Coronary artery (tissue), 2 donors: ENCODE measurements at regions not wholly inside any gene's neighbourhood (a gene's known extent, or its start where the extent isn't known, plus 50 kb on each side); places are given as distances from the start of the nearest gene placed in this dataset.

ENCODE experiments used
- DNase-seq: peaks from one replicate; pipeline ENCODE4 v3.0.0-alpha.2; 2017; ENCODE audit warnings: low spot score
- H3K27ac ChIP-seq, 2 donors: fragments of 200-600 bp; sonication (generic); one replicate each; pipeline ENCODE4 v1.5.1; 2016 to 2019
- H3K4me3 ChIP-seq: fragments of 200-600 bp; sonication (generic); 2 replicates; pipeline ENCODE4 v1.5.1; 2016; ENCODE audit warnings: mild to moderate bottlenecking, moderate library complexity
- CTCF ChIP-seq: fragments of 200-600 bp; sonication (generic); IDR thresholded peaks from one replicate; pipeline ENCODE4 v1.5.1; 2019; ENCODE audit warnings: antibody characterized with exemption

GRCh38 chr12:58154359-58154758 is 213.0 kb downstream of the ATP23 start:
- Histone ChIP-seq H3K4me3 (no peak overlapping the region), H3K27ac (no peak overlapping the region)
- TF ChIP-seq CTCF: no peak
- DNase-seq: no peak

GRCh38 chr12:58156697-58157096 is 215.3 kb downstream of the ATP23 start:
- Histone ChIP-seq H3K4me3 (no peak overlapping the region), H3K27ac (no peak overlapping the region)
- TF ChIP-seq CTCF: no peak
- DNase-seq: no peak

- Histone ChIP-seq H3K27ac (no peak overlapping the region), H3K4me3 (no peak overlapping the region)
- no peak for DNase-seq
- TF ChIP-seq CTCF: no peak
Measured at GRCh38 chr12:58159941-58160340, 218.6 kb downstream of the ATP23 start.

GRCh38 chr12:58161773-58162172 is 220.4 kb downstream of the ATP23 start:
- no peak for DNase-seq
- no peak for TF ChIP-seq CTCF
- H3K4me3 ChIP-seq: no peak overlapping the region

GRCh38 chr12:58163021-58163420 is 221.7 kb downstream of the ATP23 start:
- H3K27ac ChIP-seq: no peak overlapping the region
- DNase-seq: no peak

More at GRCh38 chr12:58161773-58162172, 220.4 kb downstream of the ATP23 start:
- H3K27ac ChIP-seq: no peak overlapping the region

GRCh38 chr12:58166643-58167042 is 225.3 kb downstream of the ATP23 start:
- TF ChIP-seq CTCF: no peak
- H3K4me3 ChIP-seq: no peak overlapping the region
- no peak overlapping the region for H3K27ac ChIP-seq
- DNase-seq: no peak

More at GRCh38 chr12:58163021-58163420, 221.7 kb downstream of the ATP23 start:
- no peak for TF ChIP-seq CTCF
- no peak overlapping the region for H3K4me3 ChIP-seq

GRCh38 chr12:58167622-58168021 is 226.3 kb downstream of the ATP23 start:
- TF ChIP-seq CTCF: no peak
- DNase-seq: no peak
- Histone ChIP-seq H3K4me3 (no peak overlapping the region), H3K27ac (no peak overlapping the region)
